ENCODE measurements at regions not wholly inside any gene's neighbourhood (a gene's known extent, or its start where the extent isn't known, plus 50 kb on each side); places are given as distances from the start of the nearest gene placed in this dataset.

GRCh38 chr9:102728946-102729345 lies 266.2 kb upstream of the CYLC2 start:
- TF ChIP-seq, protein P1, sequence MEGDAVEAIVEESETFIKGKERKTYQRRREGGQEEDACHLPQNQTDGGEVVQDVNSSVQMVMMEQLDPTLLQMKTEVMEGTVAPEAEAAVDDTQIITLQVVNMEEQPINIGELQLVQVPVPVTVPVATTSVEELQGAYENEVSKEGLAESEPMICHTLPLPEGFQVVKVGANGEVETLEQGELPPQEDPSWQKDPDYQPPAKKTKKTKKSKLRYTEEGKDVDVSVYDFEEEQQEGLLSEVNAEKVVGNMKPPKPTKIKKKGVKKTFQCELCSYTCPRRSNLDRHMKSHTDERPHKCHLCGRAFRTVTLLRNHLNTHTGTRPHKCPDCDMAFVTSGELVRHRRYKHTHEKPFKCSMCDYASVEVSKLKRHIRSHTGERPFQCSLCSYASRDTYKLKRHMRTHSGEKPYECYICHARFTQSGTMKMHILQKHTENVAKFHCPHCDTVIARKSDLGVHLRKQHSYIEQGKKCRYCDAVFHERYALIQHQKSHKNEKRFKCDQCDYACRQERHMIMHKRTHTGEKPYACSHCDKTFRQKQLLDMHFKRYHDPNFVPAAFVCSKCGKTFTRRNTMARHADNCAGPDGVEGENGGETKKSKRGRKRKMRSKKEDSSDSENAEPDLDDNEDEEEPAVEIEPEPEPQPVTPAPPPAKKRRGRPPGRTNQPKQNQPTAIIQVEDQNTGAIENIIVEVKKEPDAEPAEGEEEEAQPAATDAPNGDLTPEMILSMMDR (IDR thresholded peaks at IDR 0.05; ENCODE audit: insufficient read depth, low read length, poor library complexity, severe bottlenecking): no peak
- no peak for TF ChIP-seq EZH2phosphoT487 (conservative IDR thresholded peaks at IDR 0.05; ENCODE audit: low read length)
